ENCODE measurements at regions not wholly inside any gene's neighbourhood (a gene's known extent, or its start where the extent isn't known, plus 50 kb on each side); places are given as distances from the start of the nearest gene placed in this dataset.

GRCh38 chr10:9081961-9082360 lies 1027.5 kb downstream of the GATA3 start:
- no peak for TF ChIP-seq EZH2phosphoT487 (IDR thresholded peaks at IDR 0.05; ENCODE audit: insufficient read depth, low read depth)
- TF ChIP-seq EZH2 (IDR thresholded peaks at IDR 0.05; ENCODE audit: insufficient read depth, poor library complexity, severe bottlenecking), result no peak
